ENCODE measurements at regions not wholly inside any gene's neighbourhood (a gene's known extent, or its start where the extent isn't known, plus 50 kb on each side); places are given as distances from the start of the nearest gene placed in this dataset.
"Not testable (repeated sequence)": the region's sequence is repeated elsewhere in the genome, so short reads cannot be mapped to it uniquely, and the experiment has no call there.

- H3K27ac Mint-ChIP-seq: peak overlapping the region in 1 of 3 donors; percentile 23
- peaks cover 35% of the 10 kb centered on the region for H3K27me3 Mint-ChIP-seq
- H3K4me3 Mint-ChIP-seq: peak overlapping the region in 2 of 4 donors; percentile 27 to 76
- peaks cover 0 to 4% (median 3%) of the 10 kb centered on the region in 3 donors for H3K4me1 Mint-ChIP-seq
- peaks cover 0 to 6% (median 5%) of the 10 kb centered on the region in 3 donors for H3K9me3 Mint-ChIP-seq
- H3K36me3 Mint-ChIP-seq: no peaks in the 10 kb centered on the region
Observed at GRCh38 chr1:143699731-143700130, 272.1 kb downstream of the FAM72C start.

- Mint-ChIP-seq H3K9me3 (peaks cover 0 to 6% (median 5%) of the 10 kb centered on the region in 3 donors), H3K4me1 (peaks cover 0 to 4% (median 3%) of the 10 kb centered on the region in 3 donors), H3K27me3 (peaks cover 41% of the 10 kb centered on the region)
Observed at GRCh38 chr1:143699115-143699514, 272.7 kb downstream of the FAM72C start.

GRCh38 chr1:143698016-143698415 is 273.8 kb downstream of the FAM72C start:
- no peak overlapping the region for H3K27ac Mint-ChIP-seq
- peaks cover 0 to 6% (median 5%) of the 10 kb centered on the region in 3 donors for H3K9me3 Mint-ChIP-seq
- peaks cover 48% of the 10 kb centered on the region for H3K27me3 Mint-ChIP-seq
- peaks cover 1% of the 10 kb centered on the region for H3K36me3 Mint-ChIP-seq
- H3K4me1 Mint-ChIP-seq: peaks cover 0 to 4% (median 3%) of the 10 kb centered on the region in 3 donors
- H3K4me3 Mint-ChIP-seq: peak overlapping the region in 2 of 4 donors; percentile 52 to 82

More at GRCh38 chr1:143699115-143699514, 272.7 kb downstream of the FAM72C start:
- Mint-ChIP-seq H3K4me3 (peak overlapping the region in 2 of 4 donors; percentile 17 to 49), H3K27ac (no peak overlapping the region), H3K36me3 (peaks cover 1% of the 10 kb centered on the region)

GRCh38 chr1:143694085-143694484 is 277.7 kb downstream of the FAM72C start:
- Mint-ChIP-seq H3K27ac (no peak overlapping the region), H3K36me3 (peaks cover 1% of the 10 kb centered on the region), H3K9me3 (peaks cover 0 to 6% (median 3%) of the 10 kb centered on the region in 3 donors), H3K4me1 (peaks cover 0 to 4% (median 3%) of the 10 kb centered on the region in 3 donors), H3K27me3 (peaks cover 65% of the 10 kb centered on the region), H3K4me3 (no peak overlapping the region)

- Mint-ChIP-seq H3K4me1 (no peaks in the 10 kb centered on the region), H3K36me3 (peaks cover 1% of the 10 kb centered on the region), H3K27ac (no peak overlapping the region), H3K9me3 (no peaks in the 10 kb centered on the region), H3K4me3 (no peak overlapping the region), H3K27me3 (peaks cover 51% of the 10 kb centered on the region)
Observed at GRCh38 chr1:143691971-143692529, 279.7 kb downstream of the FAM72C start.

- Mint-ChIP-seq H3K9me3 (no peaks in the 10 kb centered on the region), H3K4me3 (no peak overlapping the region), H3K27me3 (peaks cover 48% of the 10 kb centered on the region), H3K36me3 (peaks cover 1% of the 10 kb centered on the region), H3K27ac (no peak overlapping the region), H3K4me1 (no peaks in the 10 kb centered on the region)
Observed at GRCh38 chr1:143691400-143691891, 280.3 kb downstream of the FAM72C start.

- no peaks in the 10 kb centered on the region for H3K4me1 Mint-ChIP-seq
Observed at GRCh38 chr1:143689781-143690180, 282.0 kb downstream of the FAM72C start.

GRCh38 chr1:143680304-143680703 is 291.5 kb downstream of the FAM72C start:
- no peak overlapping the region for H3K4me3 Mint-ChIP-seq
- H3K27ac Mint-ChIP-seq: no peak overlapping the region
- no peaks in the 10 kb centered on the region for H3K4me1 Mint-ChIP-seq
- H3K9me3 Mint-ChIP-seq: peaks cover 0 to 4% (median 3%) of the 10 kb centered on the region in 3 donors
- no peaks in the 10 kb centered on the region for H3K36me3 Mint-ChIP-seq
- H3K27me3 Mint-ChIP-seq: peaks cover 31% of the 10 kb centered on the region

More at GRCh38 chr1:143689781-143690180, 282.0 kb downstream of the FAM72C start:
- H3K27ac Mint-ChIP-seq: no peak overlapping the region
- peaks cover 1% of the 10 kb centered on the region for H3K36me3 Mint-ChIP-seq
- peaks cover 45% of the 10 kb centered on the region for H3K27me3 Mint-ChIP-seq
- no peak overlapping the region for H3K4me3 Mint-ChIP-seq
- peaks cover 0 to 2% (median 0%) of the 10 kb centered on the region in 3 donors for H3K9me3 Mint-ChIP-seq

- Mint-ChIP-seq H3K27ac (no peak overlapping the region), H3K27me3 (peaks cover 39% of the 10 kb centered on the region), H3K36me3 (no peaks in the 10 kb centered on the region)
Observed at GRCh38 chr1:143672983-143673382, 298.8 kb downstream of the FAM72C start.

GRCh38 chr1:143667730-143668129 is 304.1 kb downstream of the FAM72C start:
- H3K4me3 Mint-ChIP-seq: no peak overlapping the region
- H3K4me1 Mint-ChIP-seq: no peaks in the 10 kb centered on the region
- peaks cover 57% of the 10 kb centered on the region for H3K27me3 Mint-ChIP-seq
- no peaks in the 10 kb centered on the region for H3K36me3 Mint-ChIP-seq
- H3K9me3 Mint-ChIP-seq: peaks cover 0 to 17% (median 15%) of the 10 kb centered on the region in 3 donors
- H3K27ac Mint-ChIP-seq: no peak overlapping the region

More at GRCh38 chr1:143672983-143673382, 298.8 kb downstream of the FAM72C start:
- Mint-ChIP-seq H3K4me3 (no peak overlapping the region), H3K4me1 (no peaks in the 10 kb centered on the region), H3K9me3 (peaks cover 0 to 22% (median 14%) of the 10 kb centered on the region in 3 donors)

GRCh38 chr1:143666851-143667250 is 304.9 kb downstream of the FAM72C start:
- Mint-ChIP-seq H3K27me3 (peaks cover 61% of the 10 kb centered on the region), H3K36me3 (no peaks in the 10 kb centered on the region), H3K9me3 (peaks cover 0 to 17% (median 15%) of the 10 kb centered on the region in 3 donors), H3K4me1 (peaks cover 0 to 1% (median 0%) of the 10 kb centered on the region in 3 donors), H3K4me3 (peak overlapping the region in 1 of 4 donors; percentile 50), H3K27ac (no peak overlapping the region)

- no peak overlapping the region for H3K27ac Mint-ChIP-seq
- no peaks in the 10 kb centered on the region for H3K36me3 Mint-ChIP-seq
- H3K4me3 Mint-ChIP-seq: no peak overlapping the region
- peaks cover 0 to 1% (median 1%) of the 10 kb centered on the region in 3 donors for H3K4me1 Mint-ChIP-seq
- peaks cover 68% of the 10 kb centered on the region for H3K27me3 Mint-ChIP-seq
- H3K9me3 Mint-ChIP-seq: peaks cover 0 to 17% (median 15%) of the 10 kb centered on the region in 3 donors
Observed at GRCh38 chr1:143665606-143666005, 306.2 kb downstream of the FAM72C start.

GRCh38 chr1:143663056-143663455 is 308.7 kb downstream of the FAM72C start:
- H3K9me3 Mint-ChIP-seq, H3K4me1 Mint-ChIP-seq, H3K27ac Mint-ChIP-seq, H3K4me3 Mint-ChIP-seq, H3K36me3 Mint-ChIP-seq: not testable (repeated sequence)
- H3K27me3 Mint-ChIP-seq: peaks cover 69% of the 10 kb centered on the region

GRCh38 chr1:143661418-143662101 is 310.2 kb downstream of the FAM72C start:
- Mint-ChIP-seq H3K4me1 (peaks cover 0 to 3% (median 1%) of the 10 kb centered on the region in 3 donors), H3K9me3 (peaks cover 0 to 5% (median 2%) of the 10 kb centered on the region in 3 donors), H3K27me3 (peaks cover 67% of the 10 kb centered on the region), H3K27ac (no peak overlapping the region), H3K36me3 (peaks cover under 1% of the 10 kb centered on the region), H3K4me3 (no peak overlapping the region)

GRCh38 chr1:143660354-143660941 is 311.3 kb downstream of the FAM72C start:
- Mint-ChIP-seq H3K27me3 (peaks cover 66% of the 10 kb centered on the region), H3K4me1 (peaks cover 0 to 3% (median 1%) of the 10 kb centered on the region in 3 donors), H3K4me3 (no peak overlapping the region), H3K27ac (no peak overlapping the region), H3K36me3 (peaks cover 2% of the 10 kb centered on the region), H3K9me3 (peaks cover 2 to 10% (median 3%) of the 10 kb centered on the region in 3 donors)

Measured in IgD-negative memory B cell (primary cell).